ENCODE measurements at regions not wholly inside any gene's neighbourhood (a gene's known extent, or its start where the extent isn't known, plus 50 kb on each side); places are given as distances from the start of the nearest gene placed in this dataset.

- Histone ChIP-seq H4K20me1 (ENCODE audit: control insufficient read depth, extremely low read depth, insufficient read depth, low read length) (no peaks in the 10 kb centered on the region), H3K27ac (ENCODE audit: insufficient read depth, low read length) (no peak overlapping the region), H3K4me3 (replicated peaks in 1 of 4; ENCODE audit: control extremely low read depth in 1 of 4, insufficient read depth in 1 of 4, low read depth in 3 of 4, low read length in 4 of 4) (no peak overlapping the region), H3K9ac (ENCODE audit: insufficient read depth, low read length) (no peak overlapping the region), H3K36me3 (ENCODE audit: control insufficient read depth, insufficient read depth, low read length) (no peaks in the 10 kb centered on the region), H3K4me2 (ENCODE audit: extremely low read depth, insufficient read depth, low read length) (no peak overlapping the region), H3K79me2 (ENCODE audit: control insufficient read depth, insufficient read depth, low read length) (no peaks in the 10 kb centered on the region), H2AFZ (ENCODE audit: low read length) (no peak overlapping the region), H3K9me3 (ENCODE audit: control insufficient read depth, insufficient read depth, low read depth, low read length) (no peaks in the 10 kb centered on the region), H3K4me1 (ENCODE audit: control insufficient read depth, extremely low read depth, insufficient read depth, low read length) (no peaks in the 10 kb centered on the region), H3K27me3 (ENCODE audit: control insufficient read depth, insufficient read depth, low read length) (no peaks in the 10 kb centered on the region)
- TF ChIP-seq EZH2 (IDR thresholded peaks at IDR 0.05; ENCODE audit: low read length, missing control alignments): no peak
- no peak for DNase-seq (ENCODE audit: low read depth in 2 of 2)
Measured at GRCh38 chr1:192108161-192108560, 50.1 kb upstream of the RGS18 start.

Measured in fibroblast of lung (primary cell).